ENCODE measurements at regions not wholly inside any gene's neighbourhood (a gene's known extent, or its start where the extent isn't known, plus 50 kb on each side); places are given as distances from the start of the nearest gene placed in this dataset.
A peak's percentile ranks its signal among the peaks of the same experiment; 100 is the strongest.

DNA sequence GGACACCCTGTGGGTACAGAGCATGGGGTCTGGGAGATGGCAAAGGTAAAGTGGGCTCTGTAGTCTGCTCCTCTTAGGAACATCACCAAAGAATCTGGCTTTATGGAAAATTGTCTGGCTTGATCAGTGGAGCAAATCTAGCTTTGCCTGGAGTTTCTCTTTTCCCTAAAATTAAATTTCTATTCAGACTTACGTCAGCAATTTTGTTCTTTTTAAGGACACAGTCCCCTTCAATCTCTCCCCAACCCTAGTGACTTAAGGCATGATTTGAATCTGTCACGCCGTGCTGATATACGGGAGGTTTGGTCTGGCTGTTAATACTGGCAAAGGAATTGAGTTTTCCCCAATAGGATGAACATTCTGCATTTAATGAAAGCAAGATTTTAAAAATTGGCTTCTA is 72.3 kb upstream of the ERCC6L2 start:
- H3K9me3 ChIP-seq: no peaks in the 10 kb centered on the region
- 92% methylated on average over 4 of the region's 4 CpGs for WGBS
- no peak overlapping the region for H3K4me3 ChIP-seq
- no peaks in the 10 kb centered on the region for H3K36me3 ChIP-seq
- TF ChIP-seq, protein P1, sequence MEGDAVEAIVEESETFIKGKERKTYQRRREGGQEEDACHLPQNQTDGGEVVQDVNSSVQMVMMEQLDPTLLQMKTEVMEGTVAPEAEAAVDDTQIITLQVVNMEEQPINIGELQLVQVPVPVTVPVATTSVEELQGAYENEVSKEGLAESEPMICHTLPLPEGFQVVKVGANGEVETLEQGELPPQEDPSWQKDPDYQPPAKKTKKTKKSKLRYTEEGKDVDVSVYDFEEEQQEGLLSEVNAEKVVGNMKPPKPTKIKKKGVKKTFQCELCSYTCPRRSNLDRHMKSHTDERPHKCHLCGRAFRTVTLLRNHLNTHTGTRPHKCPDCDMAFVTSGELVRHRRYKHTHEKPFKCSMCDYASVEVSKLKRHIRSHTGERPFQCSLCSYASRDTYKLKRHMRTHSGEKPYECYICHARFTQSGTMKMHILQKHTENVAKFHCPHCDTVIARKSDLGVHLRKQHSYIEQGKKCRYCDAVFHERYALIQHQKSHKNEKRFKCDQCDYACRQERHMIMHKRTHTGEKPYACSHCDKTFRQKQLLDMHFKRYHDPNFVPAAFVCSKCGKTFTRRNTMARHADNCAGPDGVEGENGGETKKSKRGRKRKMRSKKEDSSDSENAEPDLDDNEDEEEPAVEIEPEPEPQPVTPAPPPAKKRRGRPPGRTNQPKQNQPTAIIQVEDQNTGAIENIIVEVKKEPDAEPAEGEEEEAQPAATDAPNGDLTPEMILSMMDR (IDR thresholded peaks at IDR 0.05): no peak
- TF ChIP-seq POLR2AphosphoS5 (IDR thresholded peaks at IDR 0.05) (no peak), EP300 (IDR thresholded peaks at IDR 0.05) (no peak), POLR2A (IDR thresholded peaks at IDR 0.05; ENCODE audit: low read depth) (no peak)
- H3K4me1 ChIP-seq: peaks cover 11 to 21% (median 18%) of the 10 kb centered on the region in 4 donors
- intact Hi-C loops (cut with DNase I): no loop called here
- no peaks in the 10 kb centered on the region for H3K27me3 ChIP-seq
- no peak for DNase-seq (ENCODE audit: extremely low spot score)
- H3K27ac ChIP-seq (replicated peaks in 1 of 4): no peak overlapping the region

DNA sequence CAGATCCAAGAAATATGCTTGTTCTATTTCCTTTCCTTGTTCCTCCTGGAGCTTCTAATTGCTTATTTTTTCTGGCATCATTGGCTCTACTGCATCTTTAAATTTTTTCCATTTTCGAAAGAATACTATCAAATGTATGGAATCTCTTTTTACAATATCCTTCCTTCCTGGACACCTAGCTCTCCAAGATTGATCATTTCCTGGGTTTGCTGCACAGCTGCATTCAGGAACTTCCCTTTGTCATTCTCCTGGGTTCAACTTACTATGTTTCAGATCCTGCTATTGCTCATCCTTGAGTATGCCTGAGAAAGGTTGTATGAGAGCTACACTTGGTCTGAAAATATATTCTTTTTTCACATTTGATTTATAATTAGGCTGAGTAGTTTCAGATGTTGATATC is 73.7 kb upstream of the ERCC6L2 start:
- intact Hi-C loops (cut with DNase I): no loop called here
- TF ChIP-seq EP300 (IDR thresholded peaks at IDR 0.05) (no peak), POLR2A (IDR thresholded peaks at IDR 0.05; ENCODE audit: low read depth) (no peak), POLR2AphosphoS5 (IDR thresholded peaks at IDR 0.05) (no peak)
- TF ChIP-seq, protein P1 (IDR thresholded peaks at IDR 0.05): no peak
- H3K27ac ChIP-seq (replicated peaks in 1 of 4): no peak overlapping the region

DNA sequence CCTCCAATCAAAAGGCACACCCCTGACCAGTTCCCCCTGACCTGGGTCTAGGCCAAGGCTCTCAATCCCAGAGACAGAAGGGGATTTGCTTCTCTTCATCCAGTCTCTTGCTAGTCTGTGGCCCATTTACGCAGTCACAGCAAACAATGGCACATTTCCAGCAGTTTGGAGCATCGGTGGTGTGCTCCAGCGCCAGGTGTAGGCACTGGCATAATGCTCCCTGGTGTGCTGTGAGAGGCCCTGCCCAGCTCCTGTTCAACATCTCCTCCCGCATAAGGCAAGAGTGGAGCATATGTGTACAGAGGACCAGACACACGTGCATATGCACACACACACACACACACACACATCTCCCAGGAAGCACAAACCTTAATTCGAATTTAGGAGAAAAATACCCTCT is 79.5 kb upstream of the ERCC6L2 start:
- Histone ChIP-seq H3K36me3 (no peaks in the 10 kb centered on the region), H3K4me3 (no peak overlapping the region), H3K4me1 (peaks cover 0 to 17% (median 11%) of the 10 kb centered on the region in 4 donors), H3K27me3 (no peaks in the 10 kb centered on the region), H3K9me3 (no peaks in the 10 kb centered on the region), H3K27ac (replicated peaks in 1 of 4) (no peak overlapping the region)
- intact Hi-C loops (cut with DNase I): no loop called here
- WGBS: 92% methylated on average over 6 of the region's 6 CpGs
- DNase-seq (ENCODE audit: extremely low spot score): no peak
- TF ChIP-seq POLR2AphosphoS5 (IDR thresholded peaks at IDR 0.05) (no peak), POLR2A (IDR thresholded peaks at IDR 0.05; ENCODE audit: low read depth) (no peak), EP300 (IDR thresholded peaks at IDR 0.05) (no peak)
- TF ChIP-seq, protein P1 (IDR thresholded peaks at IDR 0.05): no peak

More for the DNA sequence above, 73.7 kb upstream of the ERCC6L2 start:
- H3K27me3 ChIP-seq: no peaks in the 10 kb centered on the region
- no peaks in the 10 kb centered on the region for H3K9me3 ChIP-seq
- H3K36me3 ChIP-seq: no peaks in the 10 kb centered on the region
- DNase-seq (ENCODE audit: extremely low spot score): no peak
- H3K4me3 ChIP-seq: no peak overlapping the region
- WGBS: 58% methylated on average over 1 of the region's 1 CpG
- peaks cover 0 to 7% (median 4%) of the 10 kb centered on the region in 4 donors for H3K4me1 ChIP-seq

DNA sequence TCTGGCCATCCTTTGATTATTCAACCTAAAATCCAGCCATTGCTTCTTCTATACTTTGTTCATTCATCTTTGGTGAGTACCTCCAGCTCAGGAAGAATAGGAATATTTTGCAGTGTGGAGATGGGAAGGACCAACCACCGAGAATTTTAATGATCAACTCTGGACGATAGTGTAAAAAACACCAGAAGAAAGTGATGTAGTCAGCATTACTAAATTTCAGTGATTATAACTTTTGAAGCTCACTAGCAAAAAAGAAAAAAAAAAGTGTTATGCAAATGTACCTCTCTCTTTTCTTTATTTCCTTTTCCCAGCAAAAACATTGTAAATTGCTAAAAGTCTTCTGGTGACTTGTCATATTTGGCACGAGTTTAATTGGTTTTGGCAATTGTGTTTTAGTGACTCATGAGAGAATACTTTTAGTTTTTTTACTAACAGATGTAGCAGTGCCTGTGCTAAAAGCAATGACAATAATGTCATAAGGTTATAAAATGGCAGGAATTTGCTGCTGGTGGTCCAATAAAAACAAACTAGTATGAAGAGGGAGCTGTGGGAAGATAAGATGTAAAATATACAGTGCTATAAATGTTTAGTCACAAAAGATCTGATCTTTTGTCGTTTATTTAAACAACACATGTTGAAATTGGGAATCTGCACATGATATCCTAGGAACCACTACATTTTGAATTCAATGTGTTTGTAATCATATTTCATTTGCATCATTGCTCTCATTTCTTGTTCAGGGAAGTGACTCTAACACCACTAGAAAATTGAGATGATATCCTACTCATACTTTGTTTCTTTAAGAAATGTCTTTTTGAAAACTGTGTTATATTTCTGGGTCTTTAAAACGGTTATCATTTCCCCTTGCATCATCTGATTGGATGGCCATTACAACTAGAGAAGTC is 81.3 kb upstream of the ERCC6L2 start:
- H3K27me3 ChIP-seq: no peaks in the 10 kb centered on the region
- no peak for DNase-seq (ENCODE audit: extremely low spot score)
- no peaks in the 10 kb centered on the region for H3K9me3 ChIP-seq
- 33% methylated on average over 5 of the region's 5 CpGs for WGBS
- H3K4me3 ChIP-seq: no peak overlapping the region
- peak overlapping the region in 2 of 4 donors; percentile 28 to 46 for H3K27ac ChIP-seq (replicated peaks in 1 of 4)
- H3K4me1 ChIP-seq: peaks cover 0 to 17% (median 11%) of the 10 kb centered on the region in 4 donors
- intact Hi-C loops (cut with DNase I): no loop called here
- TF ChIP-seq POLR2AphosphoS5 (IDR thresholded peaks at IDR 0.05) (peak in 1 of 2 donors; percentile 21), EP300 (IDR thresholded peaks at IDR 0.05) (no peak), POLR2A (IDR thresholded peaks at IDR 0.05; ENCODE audit: low read depth) (no peak)
- H3K36me3 ChIP-seq: no peaks in the 10 kb centered on the region

DNA sequence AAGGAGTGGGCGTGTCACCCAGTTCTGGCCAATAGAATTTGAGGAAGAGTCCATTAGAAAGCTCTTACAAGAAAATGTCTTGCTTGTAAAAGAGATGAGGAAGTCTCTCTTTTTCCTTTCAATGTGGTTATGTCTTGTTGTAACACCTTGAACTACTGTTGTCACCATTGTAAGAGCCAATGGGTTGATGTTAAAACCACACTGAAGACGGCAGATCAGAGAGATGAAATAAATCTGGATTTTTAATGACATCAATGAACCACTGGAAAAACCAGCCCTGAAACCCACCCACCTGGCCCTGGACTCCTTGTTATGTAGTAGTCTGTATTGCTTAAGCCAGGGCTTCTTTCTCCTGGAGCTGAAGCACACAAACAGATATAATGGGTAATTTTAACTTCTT is 83.8 kb upstream of the ERCC6L2 start:
- intact Hi-C loops (cut with DNase I): no loop called here
- Histone ChIP-seq H3K4me1 (peaks cover 0 to 21% (median 11%) of the 10 kb centered on the region in 4 donors), H3K9me3 (no peaks in the 10 kb centered on the region), H3K36me3 (no peaks in the 10 kb centered on the region), H3K27me3 (no peaks in the 10 kb centered on the region), H3K27ac (replicated peaks in 1 of 4) (no peak overlapping the region), H3K4me3 (no peak overlapping the region)
- TF ChIP-seq, protein P1 (IDR thresholded peaks at IDR 0.05): no peak
- TF ChIP-seq EP300 (IDR thresholded peaks at IDR 0.05) (no peak), POLR2A (IDR thresholded peaks at IDR 0.05; ENCODE audit: low read depth) (no peak), POLR2AphosphoS5 (IDR thresholded peaks at IDR 0.05) (no peak)
- WGBS: 98% methylated on average over 2 of the region's 2 CpGs
- DNase-seq (ENCODE audit: extremely low spot score): no peak
